MM.1S (cell line): ENCODE measurements at regions not wholly inside any gene's neighbourhood (a gene's known extent, or its start where the extent isn't known, plus 50 kb on each side); places are given as distances from the start of the nearest gene placed in this dataset.

Experiments used
- DNase-seq: peaks from one replicate; pipeline ENCODE4 v3.0.0-alpha.2; 2015
- H2AFZ ChIP-seq: fragments of 300-600 bp; sonication (generic); 2 replicates; pipeline ENCODE4 v1.6.0; 2016; ENCODE audit warnings: antibody characterized with exemption, low read length
- H3F3A ChIP-seq: fragments of 300-600 bp; sonication (generic); 2 replicates; pipeline ENCODE4 v1.6.1; 2016; ENCODE audit warnings: mild to moderate bottlenecking, antibody characterized with exemption, low read length, moderate library complexity, mixed read lengths; ENCODE audit not compliant: insufficient read depth
- H3K27ac ChIP-seq: fragments of 300-600 bp; sonication (generic); 2 replicates; pipeline ENCODE4 v1.5.1; 2016; ENCODE audit warnings: mild to moderate bottlenecking, low read length
- H3K27me3 ChIP-seq: fragments of 300-600 bp; sonication (generic); replicated peaks from 2 replicates; pipeline ENCODE4 v1.6.0; 2016; ENCODE audit warnings: low read length; ENCODE audit not compliant: insufficient read depth
- H3K36me3 ChIP-seq: fragments of 300-600 bp; sonication (generic); replicated peaks from 2 replicates; pipeline ENCODE4 v1.6.1; 2016; ENCODE audit warnings: mild to moderate bottlenecking, low read length, mixed read lengths; ENCODE audit not compliant: insufficient read depth
- H3K4me1 ChIP-seq: fragments of 300-600 bp; sonication (generic); 2 replicates; pipeline ENCODE4 v1.6.1; 2016; ENCODE audit warnings: low read length, mixed read lengths
- H3K4me2 ChIP-seq: fragments of 300-600 bp; sonication (generic); 2 replicates; pipeline ENCODE4 v1.6.0; 2016; ENCODE audit warnings: low read depth, low read length
- H3K4me3 ChIP-seq: fragments of 300-600 bp; sonication (generic); 2 replicates; pipeline ENCODE4 v1.5.1; 2016; ENCODE audit warnings: low read length, mixed read lengths
- H3K79me2 ChIP-seq: fragments of 300-600 bp; sonication (generic); 2 replicates; pipeline ENCODE4 v1.6.1; 2016; ENCODE audit warnings: mixed run types, low read length, mixed read lengths
- H3K9ac ChIP-seq: fragments of 300-600 bp; sonication (generic); 2 replicates; pipeline ENCODE4 v1.6.1; 2016; ENCODE audit warnings: low read length, mixed read lengths
- H3K9me2 ChIP-seq: fragments of 300-600 bp; sonication (generic); replicated peaks from 2 replicates; pipeline ENCODE4 v1.6.1; 2016; ENCODE audit warnings: mild to moderate bottlenecking, low read length, mixed read lengths; ENCODE audit not compliant: insufficient read depth
- H3K9me3 ChIP-seq: fragments of 300-600 bp; sonication (generic); replicated peaks from 2 replicates; pipeline ENCODE4 v1.6.1; 2016; ENCODE audit warnings: mild to moderate bottlenecking, low read length, mixed read lengths; ENCODE audit not compliant: insufficient read depth
- H4K20me1 ChIP-seq: fragments of 300-600 bp; sonication (generic); 2 replicates; pipeline ENCODE4 v1.6.1; 2016; ENCODE audit warnings: mild to moderate bottlenecking, low read length, moderate library complexity, mixed read lengths; ENCODE audit not compliant: insufficient read depth
- EZH2 ChIP-seq: fragments of 300-600 bp; sonication (generic); optimal IDR thresholded peaks from 2 replicates; pipeline ENCODE3; 2017; ENCODE audit warnings: low read depth, mild to moderate bottlenecking, antibody characterized with exemption, low read length, mixed read lengths
- EZH2phosphoT487 ChIP-seq: fragments of 300-600 bp; sonication (generic); IDR thresholded peaks from 2 replicates; pipeline ENCODE4 v1.6.1; 2018; ENCODE audit warnings: antibody characterized with exemption, low read length
- TF ChIP-seq, protein P1 (sequence below): fragments of 300-600 bp; sonication (generic); IDR thresholded peaks from 2 replicates; pipeline ENCODE4 v1.5.1; 2016; ENCODE audit warnings: antibody characterized with exemption, low read length, mixed read lengths

DNA sequence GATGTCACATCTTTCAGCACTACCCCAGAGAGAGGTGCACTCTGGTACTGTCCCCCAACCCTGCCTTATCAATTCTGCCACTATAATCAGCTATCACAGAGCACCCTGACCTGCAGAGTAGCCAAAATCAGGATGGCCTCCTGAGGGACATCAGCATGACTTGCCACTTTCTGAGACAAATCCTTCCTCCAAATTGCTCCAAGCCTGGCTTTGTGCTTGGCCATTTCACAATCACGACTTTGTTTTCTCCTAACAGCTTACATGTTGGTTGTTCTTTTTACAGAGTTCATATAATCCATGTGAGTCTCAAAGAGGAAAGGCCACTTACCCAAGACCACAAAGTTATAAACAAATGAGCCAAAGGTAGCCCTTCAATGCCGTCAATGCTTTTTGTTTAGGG is 449.0 kb upstream of the CDH5 start:
- H3K4me3 ChIP-seq = no peak overlapping the region
- no peaks in the 10 kb centered on the region for H3K27me3 ChIP-seq
- no peaks in the 10 kb centered on the region for H3F3A ChIP-seq
- H3K27ac ChIP-seq = no peak overlapping the region
- no peaks in the 10 kb centered on the region for H3K36me3 ChIP-seq
- no peaks in the 10 kb centered on the region for H3K4me1 ChIP-seq
- DNase-seq = no peak
- H3K9me3 ChIP-seq = no peaks in the 10 kb centered on the region
- no peaks in the 10 kb centered on the region for H4K20me1 ChIP-seq
- no peak overlapping the region for H2AFZ ChIP-seq
- no peaks in the 10 kb centered on the region for H3K79me2 ChIP-seq
- TF ChIP-seq EZH2 = no peak
- TF ChIP-seq, protein P1, sequence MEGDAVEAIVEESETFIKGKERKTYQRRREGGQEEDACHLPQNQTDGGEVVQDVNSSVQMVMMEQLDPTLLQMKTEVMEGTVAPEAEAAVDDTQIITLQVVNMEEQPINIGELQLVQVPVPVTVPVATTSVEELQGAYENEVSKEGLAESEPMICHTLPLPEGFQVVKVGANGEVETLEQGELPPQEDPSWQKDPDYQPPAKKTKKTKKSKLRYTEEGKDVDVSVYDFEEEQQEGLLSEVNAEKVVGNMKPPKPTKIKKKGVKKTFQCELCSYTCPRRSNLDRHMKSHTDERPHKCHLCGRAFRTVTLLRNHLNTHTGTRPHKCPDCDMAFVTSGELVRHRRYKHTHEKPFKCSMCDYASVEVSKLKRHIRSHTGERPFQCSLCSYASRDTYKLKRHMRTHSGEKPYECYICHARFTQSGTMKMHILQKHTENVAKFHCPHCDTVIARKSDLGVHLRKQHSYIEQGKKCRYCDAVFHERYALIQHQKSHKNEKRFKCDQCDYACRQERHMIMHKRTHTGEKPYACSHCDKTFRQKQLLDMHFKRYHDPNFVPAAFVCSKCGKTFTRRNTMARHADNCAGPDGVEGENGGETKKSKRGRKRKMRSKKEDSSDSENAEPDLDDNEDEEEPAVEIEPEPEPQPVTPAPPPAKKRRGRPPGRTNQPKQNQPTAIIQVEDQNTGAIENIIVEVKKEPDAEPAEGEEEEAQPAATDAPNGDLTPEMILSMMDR = no peak
- no peak for TF ChIP-seq EZH2phosphoT487
- H3K9me2 ChIP-seq = no peaks in the 10 kb centered on the region
- no peak overlapping the region for H3K4me2 ChIP-seq
- H3K9ac ChIP-seq = no peak overlapping the region

- no peak overlapping the region for H3K27ac ChIP-seq
- no peaks in the 10 kb centered on the region for H3K27me3 ChIP-seq
- no peaks in the 10 kb centered on the region for H3K4me1 ChIP-seq
- no peak overlapping the region for H3K9ac ChIP-seq
- no peak overlapping the region for H2AFZ ChIP-seq
- no peak overlapping the region for H3K4me3 ChIP-seq
- no peaks in the 10 kb centered on the region for H3K36me3 ChIP-seq
- no peaks in the 10 kb centered on the region for H3F3A ChIP-seq
- H3K79me2 ChIP-seq = no peaks in the 10 kb centered on the region
- no peak overlapping the region for H3K4me2 ChIP-seq
- no peak for DNase-seq
- H3K9me2 ChIP-seq = no peaks in the 10 kb centered on the region
- H3K9me3 ChIP-seq = no peaks in the 10 kb centered on the region
- TF ChIP-seq EZH2phosphoT487 (no peak), EZH2 (no peak)
- TF ChIP-seq, protein P1 = no peak
- H4K20me1 ChIP-seq = no peaks in the 10 kb centered on the region
These were observed 449.5 kb upstream of the CDH5 start for GRCh38 chr16:65916995-65917394.

GRCh38 chr16:65910291-65910690 is 456.2 kb upstream of the CDH5 start:
- Histone ChIP-seq H3K79me2 (no peaks in the 10 kb centered on the region), H3K9me3 (no peaks in the 10 kb centered on the region), H3K9me2 (no peaks in the 10 kb centered on the region), H2AFZ (no peak overlapping the region), H3K9ac (no peak overlapping the region), H3K36me3 (no peaks in the 10 kb centered on the region), H3K4me1 (peaks cover 10% of the 10 kb centered on the region; the same call in 1 of the 2 replicates), H3F3A (no peaks in the 10 kb centered on the region), H4K20me1 (no peaks in the 10 kb centered on the region), H3K4me3 (no peak overlapping the region), H3K27me3 (no peaks in the 10 kb centered on the region), H3K27ac (no peak overlapping the region), H3K4me2 (no peak overlapping the region)
- TF ChIP-seq EZH2 = no peak
- TF ChIP-seq EZH2phosphoT487 = no peak
- TF ChIP-seq, protein P1 = no peak
- DNase-seq = no peak
